NT2/D1 (cell line): ENCODE measurements at regions not wholly inside any gene's neighbourhood (a gene's known extent, or its start where the extent isn't known, plus 50 kb on each side); places are given as distances from the start of the nearest gene placed in this dataset.

Experiments used
- YY1 ChIP-seq: IDR thresholded peaks from 2 replicates; pipeline ENCODE4 v1.6.1; 2011; ENCODE audit not compliant: insufficient read length, insufficient read depth
- ZNF274 ChIP-seq: IDR thresholded peaks from 2 replicates; pipeline ENCODE4 v1.6.1; 2011; ENCODE audit warnings: mild to moderate bottlenecking, low read depth, low read length

GRCh38 chr5:111963555-111963954, 206.6 kb upstream of the NREP start:
- TF ChIP-seq ZNF274, result no peak
- TF ChIP-seq YY1, result no peak
